ENCODE measurements at regions not wholly inside any gene's neighbourhood (a gene's known extent, or its start where the extent isn't known, plus 50 kb on each side); places are given as distances from the start of the nearest gene placed in this dataset.

GRCh38 chr13:53854321-53854720 is 825.7 kb downstream of the OLFM4 start:
- BruUV-seq (replicated peaks) = no TSS peak
- no peak for DNase-seq (ENCODE audit: low read depth, low spot score)
- ChIA-PET POLR2A (no interaction called here), CTCF (no interaction called here)
- Histone ChIP-seq H3K4me3 (ENCODE audit: low read depth in 2 of 2, low read length in 2 of 2) (no peak overlapping the region), H3K27me3 (ENCODE audit: control insufficient read depth, insufficient read depth, low read length) (no peaks in the 10 kb centered on the region), H3K4me1 (ENCODE audit: control insufficient read depth, insufficient read depth, low read length) (no peaks in the 10 kb centered on the region), H3K27ac (ENCODE audit: low read length) (no peak overlapping the region), H3K36me3 (ENCODE audit: control insufficient read depth, insufficient read depth, low read length) (no peaks in the 10 kb centered on the region), H3K9me3 (ENCODE audit: control insufficient read depth, insufficient read depth, low read depth, low read length) (no peaks in the 10 kb centered on the region)
- in situ Hi-C loops (cut with HindIII; ENCODE audit: low pct_unique_long_range_greater_than_20kb, low sequenced_read_pairs) = no loop called here
- intact Hi-C loops (cut with micrococcal nuclease; ENCODE audit: unreplicated experiment) = no loop called here
- no peak for ATAC-seq
- TF ChIP-seq POLR2AphosphoS5 (IDR thresholded peaks at IDR 0.05; ENCODE audit: low read depth, low read length) (no peak), CTCF (IDR thresholded peaks at IDR 0.05) (no peak), SIN3A (IDR thresholded peaks at IDR 0.05; ENCODE audit: borderline replicate concordance, insufficient read depth, low read depth, low read length) (no peak), REST (IDR thresholded peaks at IDR 0.05; ENCODE audit: insufficient read depth in 1 of 2, low read depth in 2 of 2, low read length in 1 of 2) (no peak), TCF7L2 (IDR thresholded peaks at IDR 0.05; ENCODE audit: low read depth, low read length) (no peak)

- no peak for TF ChIP-seq CTCF (IDR thresholded peaks at IDR 0.05)
- TF ChIP-seq TCF7L2 (IDR thresholded peaks at IDR 0.05; ENCODE audit: low read depth, low read length) = no peak
- no peak for TF ChIP-seq SIN3A (IDR thresholded peaks at IDR 0.05; ENCODE audit: borderline replicate concordance, insufficient read depth, low read depth, low read length)
- no peak for TF ChIP-seq REST (IDR thresholded peaks at IDR 0.05; ENCODE audit: insufficient read depth in 1 of 2, low read depth in 2 of 2, low read length in 1 of 2)
- TF ChIP-seq POLR2AphosphoS5 (IDR thresholded peaks at IDR 0.05; ENCODE audit: low read depth, low read length) = no peak
- no TSS peak for BruUV-seq (replicated peaks)
- Histone ChIP-seq H3K36me3 (ENCODE audit: control insufficient read depth, insufficient read depth, low read length) (no peaks in the 10 kb centered on the region), H3K4me1 (ENCODE audit: control insufficient read depth, insufficient read depth, low read length) (no peaks in the 10 kb centered on the region), H3K27me3 (ENCODE audit: control insufficient read depth, insufficient read depth, low read length) (no peaks in the 10 kb centered on the region), H3K4me3 (ENCODE audit: low read depth in 2 of 2, low read length in 2 of 2) (no peak overlapping the region), H3K27ac (ENCODE audit: low read length) (no peak overlapping the region), H3K9me3 (ENCODE audit: control insufficient read depth, insufficient read depth, low read depth, low read length) (no peaks in the 10 kb centered on the region)
- intact Hi-C loops (cut with micrococcal nuclease; ENCODE audit: unreplicated experiment) (no loop called here), in situ Hi-C loops (cut with HindIII; ENCODE audit: low pct_unique_long_range_greater_than_20kb, low sequenced_read_pairs) (no loop called here)
- ChIA-PET CTCF (interaction anchor here (0.6 kb wide), 1 partner anchor 21 kb away, joined by 4 read pairs; no protein-coding TSS in a partner anchor), POLR2A (no interaction called here)
- ATAC-seq = no peak
- DNase-seq (ENCODE audit: low read depth, low spot score) = no peak
These were observed 828.1 kb downstream of the OLFM4 start for GRCh38 chr13:53856573-53857195.

All from Panc1 (cell line).